AG10803 (cell line): ENCODE measurements at regions not wholly inside any gene's neighbourhood (a gene's known extent, or its start where the extent isn't known, plus 50 kb on each side); places are given as distances from the start of the nearest gene placed in this dataset.

Experiments
- DNase-seq: peaks from one replicate; pipeline ENCODE4 v3.0.0; 2010; ENCODE audit warnings: low read depth
- H3K4me3 ChIP-seq: 2 replicates; pipeline ENCODE4 v1.5.1; 2011; ENCODE audit warnings: mild to moderate bottlenecking, low read length, control low read depth
- CTCF ChIP-seq: conservative IDR thresholded peaks from 2 replicates; pipeline ENCODE4 v1.5.1; 2011; ENCODE audit warnings: mild to moderate bottlenecking, low read length, control low read depth, inconsistent platforms

- H3K4me3 ChIP-seq, result no peak overlapping the region
- no peak for DNase-seq
- no peak for TF ChIP-seq CTCF
Observed at GRCh38 chr6:127000631-127001030, 117.8 kb upstream of the RSPO3 start.

GRCh38 chr6:127013865-127014264, 104.6 kb upstream of the RSPO3 start:
- no peak for DNase-seq
- no peak for TF ChIP-seq CTCF
- no peak overlapping the region for H3K4me3 ChIP-seq

- H3K4me3 ChIP-seq, result no peak overlapping the region
- DNase-seq, result no peak
- no peak for TF ChIP-seq CTCF
Observed at GRCh38 chr6:127015858-127016257, 102.6 kb upstream of the RSPO3 start.

GRCh38 chr6:127019828-127020227, 98.6 kb upstream of the RSPO3 start:
- H3K4me3 ChIP-seq, result no peak overlapping the region
- TF ChIP-seq CTCF, result no peak
- no peak for DNase-seq

GRCh38 chr6:127022302-127022701, 96.2 kb upstream of the RSPO3 start:
- TF ChIP-seq CTCF, result no peak
- no peak overlapping the region for H3K4me3 ChIP-seq
- DNase-seq, result peak; percentile 75

GRCh38 chr6:127023001-127023778, 95.3 kb upstream of the RSPO3 start:
- TF ChIP-seq CTCF, result no peak
- DNase-seq, result no peak
- no peak overlapping the region for H3K4me3 ChIP-seq

- H3K4me3 ChIP-seq, result no peak overlapping the region
- no peak for DNase-seq
- no peak for TF ChIP-seq CTCF
Observed at GRCh38 chr6:127026247-127026646, 92.2 kb upstream of the RSPO3 start.
